GM18951 (cell line): ENCODE measurements at regions not wholly inside any gene's neighbourhood (a gene's known extent, or its start where the extent isn't known, plus 50 kb on each side); places are given as distances from the start of the nearest gene placed in this dataset.
"Not testable (repeated sequence)": the region's sequence is repeated elsewhere in the genome, so short reads cannot be mapped to it uniquely, and the experiment has no call there.

Source experiments
- POLR2A ChIP-seq: IDR thresholded peaks from 4 replicates; pipeline ENCODE4 v1.6.1; 2011; ENCODE audit warnings: mild to moderate bottlenecking; ENCODE audit not compliant: insufficient read length, insufficient read depth; ENCODE audit errors: extremely low read depth
- in situ Hi-C: fragments of 300-500 bp; cut with MboI; formaldehyde crosslinking; loops from one replicate; pipeline ENCODE4 v1.12.0; 2022; ENCODE audit warnings: low sequenced_read_pairs, mixed read lengths, inconsistent platforms; ENCODE audit not compliant: unreplicated experiment

DNA sequence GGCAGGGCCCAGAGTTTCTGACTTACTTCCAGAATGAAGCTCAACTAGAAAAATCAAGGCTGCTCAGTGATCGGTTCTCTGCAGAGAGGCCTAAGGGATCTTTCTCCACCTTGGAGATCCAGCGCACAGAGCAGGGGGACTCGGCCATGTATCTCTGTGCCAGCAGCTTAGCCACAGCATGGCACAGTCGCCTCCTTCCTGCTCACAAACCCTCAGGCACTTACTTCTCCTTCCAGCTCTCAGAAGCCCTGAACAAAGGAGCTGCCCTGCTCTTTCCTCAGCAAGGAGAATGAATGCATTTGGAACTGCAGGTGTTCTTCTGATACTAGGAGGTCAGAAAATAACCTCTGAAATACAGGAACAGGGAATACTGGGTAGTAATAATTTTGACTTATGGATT lies 219.7 kb upstream of the PRSS1 start:
- no peak for TF ChIP-seq POLR2A
- in situ Hi-C loops: no loop called here

GRCh38 chr7:142528608-142529408 lies 220.5 kb upstream of the PRSS1 start:
- no peak for TF ChIP-seq POLR2A
- in situ Hi-C loops: no loop called here

- TF ChIP-seq POLR2A: no peak
- in situ Hi-C loops: no loop called here
Observed at GRCh38 chr7:142523821-142524460, 225.3 kb upstream of the PRSS1 start.

- no peak for TF ChIP-seq POLR2A
- in situ Hi-C loops: no loop called here
Observed at GRCh38 chr7:142522735-142523134, 226.5 kb upstream of the PRSS1 start.

DNA sequence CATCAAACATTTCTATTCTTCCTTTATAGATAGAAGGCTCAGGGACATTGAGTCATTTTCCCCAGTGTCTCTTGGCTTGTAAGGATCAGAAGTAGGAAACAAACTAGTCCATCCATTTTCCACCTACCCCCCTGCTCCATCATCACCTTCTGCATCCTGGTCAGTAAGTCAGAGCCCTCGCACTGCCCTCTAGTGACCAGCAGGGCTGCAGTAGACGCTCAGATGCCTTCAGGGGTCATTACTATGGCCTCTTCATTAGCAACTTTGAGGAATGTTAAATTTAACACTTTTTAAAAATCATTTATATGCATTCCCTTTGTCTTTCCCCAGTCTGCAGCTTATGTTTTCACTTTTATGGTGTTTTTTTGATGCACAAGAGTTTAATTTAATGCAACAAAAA lies 228.4 kb upstream of the PRSS1 start:
- in situ Hi-C loops: not testable (repeated sequence)

- in situ Hi-C loops: not testable (repeated sequence)
Observed at GRCh38 chr7:142520455-142520854, 228.8 kb upstream of the PRSS1 start.

DNA sequence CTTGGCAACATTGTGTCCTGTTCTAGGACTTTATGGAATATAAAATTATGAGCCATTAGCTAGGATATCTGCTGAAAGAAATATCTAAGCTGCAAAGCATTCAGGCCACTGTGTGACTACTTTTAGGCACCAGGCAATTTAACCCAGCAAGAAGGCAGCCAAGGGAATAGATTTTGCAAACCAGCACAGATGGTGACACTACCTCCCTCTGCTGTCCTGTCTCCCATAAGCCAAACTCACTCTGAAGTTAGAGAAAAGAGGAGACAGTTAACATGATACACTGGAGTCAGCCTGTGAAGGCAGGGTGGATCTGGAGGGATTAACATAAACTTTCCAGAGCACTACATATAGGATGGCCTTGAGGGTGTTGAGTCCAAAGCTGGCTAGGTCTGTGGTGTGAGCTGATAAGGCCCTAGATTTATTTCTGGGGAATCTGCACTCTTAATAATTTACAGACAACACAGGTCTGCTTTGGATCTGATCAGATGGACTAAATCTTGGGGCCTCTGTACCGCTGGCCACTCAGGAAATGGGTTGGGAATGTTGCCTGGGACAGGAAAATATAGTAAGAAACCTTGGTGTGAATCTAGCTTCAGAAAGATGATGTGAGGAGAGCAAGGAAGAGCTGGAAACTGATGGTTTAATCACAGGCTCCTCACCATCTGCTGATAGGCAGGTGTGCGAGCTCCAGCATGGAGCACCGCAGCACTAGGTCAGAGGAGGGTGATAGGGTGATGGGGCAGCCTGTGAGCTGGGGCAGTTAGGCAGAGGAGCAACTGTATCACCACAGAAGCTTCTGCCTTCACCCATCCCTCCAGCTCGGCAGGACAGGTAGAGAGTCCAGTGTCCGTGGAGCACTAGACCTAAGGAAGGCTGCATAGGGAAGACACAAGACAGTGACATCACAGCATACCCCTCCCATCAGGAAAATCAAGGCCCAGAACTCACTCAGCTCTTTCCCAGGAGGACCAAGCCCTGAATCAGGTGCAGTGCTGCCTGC lies 229.9 kb upstream of the PRSS1 start:
- in situ Hi-C loops: no loop called here

GRCh38 chr7:142516038-142516501 lies 233.2 kb upstream of the PRSS1 start:
- in situ Hi-C loops: no loop called here
- TF ChIP-seq POLR2A: no peak

More for the DNA sequence above, 229.9 kb upstream of the PRSS1 start:
- no peak for TF ChIP-seq POLR2A

GRCh38 chr7:142514716-142515115 lies 234.6 kb upstream of the PRSS1 start:
- in situ Hi-C loops: not testable (repeated sequence)

GRCh38 chr7:142513178-142513955 lies 235.9 kb upstream of the PRSS1 start:
- in situ Hi-C loops: no loop called here
- TF ChIP-seq POLR2A: no peak

GRCh38 chr7:142511801-142512200 lies 237.5 kb upstream of the PRSS1 start:
- in situ Hi-C loops: no loop called here
- TF ChIP-seq POLR2A: no peak

GRCh38 chr7:142511374-142511773 lies 237.9 kb upstream of the PRSS1 start:
- in situ Hi-C loops: no loop called here
- no peak for TF ChIP-seq POLR2A

DNA sequence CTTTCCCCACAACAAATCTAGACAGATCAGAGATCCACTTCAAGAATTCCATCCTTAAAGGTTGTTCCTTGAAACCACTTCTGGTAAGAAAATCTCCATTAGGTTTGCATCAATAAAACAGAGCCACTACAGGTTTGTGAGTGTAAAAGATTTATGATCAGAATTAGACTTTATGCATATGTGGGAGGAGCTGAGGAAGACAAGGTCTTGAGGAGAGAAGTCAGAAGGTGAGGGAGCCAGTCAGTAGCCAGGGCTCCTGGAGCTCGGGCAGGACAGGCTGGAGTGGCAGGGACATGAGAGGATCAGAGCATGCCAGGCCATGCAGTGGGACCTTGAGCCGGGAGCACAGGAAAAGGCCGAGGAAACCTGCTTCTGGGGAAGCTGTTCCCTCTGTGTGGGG lies 240.0 kb upstream of the PRSS1 start:
- in situ Hi-C loops: not testable (repeated sequence)
